Natural killer cell (primary cell): ENCODE measurements at regions not wholly inside any gene's neighbourhood (a gene's known extent, or its start where the extent isn't known, plus 50 kb on each side); places are given as distances from the start of the nearest gene placed in this dataset.

Experiments
- ATAC-seq, 3 donors: fragments of 150-1000 bp in 2 of 3; fragments of 200-7000 bp in 1 of 3; cut with Tn5 transposase; 1 replicate in 1 of 3; 2 replicates in 2 of 3; pipeline ENCODE4 v1.10.0; 2021; ENCODE audit warnings: mild to moderate bottlenecking in 2 of 3, moderate library complexity in 2 of 3
- DNase-seq, 2 donors: peaks; one replicate each; pipeline versions ENCODE4 v3.0.0 to v3.0.0-alpha.2; 2013 to 2021; ENCODE audit warnings: mixed read lengths in 1 of 2
- H3K27ac ChIP-seq: one replicate; pipeline ENCODE4 v1.5.1; 2013; ENCODE audit warnings: mild to moderate bottlenecking, low read length
- H3K27me3 ChIP-seq: one replicate; pipeline ENCODE4 v1.6.1; 2013; ENCODE audit warnings: low read length; ENCODE audit not compliant: control insufficient read depth, insufficient read depth
- H3K36me3 ChIP-seq: one replicate; pipeline ENCODE4 v1.6.1; 2013; ENCODE audit warnings: low read length; ENCODE audit not compliant: control insufficient read depth, insufficient read depth
- H3K4me1 ChIP-seq: one replicate; pipeline ENCODE4 v1.6.1; 2013; ENCODE audit warnings: low read length; ENCODE audit not compliant: control insufficient read depth, insufficient read depth
- H3K4me3 ChIP-seq: one replicate; pipeline ENCODE4 v1.5.1; 2013; ENCODE audit warnings: low read length
- H3K9me3 ChIP-seq: one replicate; pipeline ENCODE4 v1.6.1; 2013; ENCODE audit warnings: low read length; ENCODE audit not compliant: control insufficient read depth, insufficient read depth
- H3K27ac Mint-ChIP-seq, 2 donors: one replicate each; pipeline ENCODE4 v1.8.0; 2022; ENCODE audit warnings: mild to moderate bottlenecking in 2 of 2, mixed read lengths in 2 of 2, moderate library complexity in 1 of 2
- H3K27me3 Mint-ChIP-seq, 2 donors: one replicate each; pipeline ENCODE4 v1.8.0; 2022; ENCODE audit warnings: low read depth in 2 of 2, mixed read lengths in 2 of 2
- H3K36me3 Mint-ChIP-seq: one replicate; pipeline ENCODE4 v1.8.0; 2022; ENCODE audit warnings: mixed read lengths
- H3K4me1 Mint-ChIP-seq, 2 donors: one replicate each; pipeline ENCODE4 v1.8.0; 2022; ENCODE audit warnings: mixed read lengths in 2 of 2
- H3K4me3 Mint-ChIP-seq: one replicate; pipeline ENCODE4 v1.8.0; 2022; ENCODE audit warnings: mild to moderate bottlenecking, moderate library complexity, mixed read lengths
- H3K9me3 Mint-ChIP-seq, 2 donors: one replicate each; pipeline ENCODE4 v1.8.0; 2022; ENCODE audit warnings: mixed read lengths in 2 of 2
- WGBS: methylation state at CpG from one replicate; pipeline ENCODE4 v1.1.7; 2013; ENCODE audit warnings: missing lambda C conversion rate; ENCODE audit not compliant: insufficient coverage; 5-methylcytosine and 5-hydroxymethylcytosine counted together
- intact Hi-C: fragments of 100-400 bp; cut with micrococcal nuclease; formaldehyde crosslinking; loops from one replicate; pipeline ENCODE4 v1.14.2; 2022
- TF ChIP-seq, protein P1 (sequence below): fragments of 200-600 bp; IDR thresholded peaks from one replicate; pipeline ENCODE4 v1.8.0; 2022; ENCODE audit warnings: antibody characterized with exemption

GRCh38 chr3:74066456-74066855 is 441.7 kb upstream of the PDZRN3 start:
- Mint-ChIP-seq H3K36me3 (peaks cover 6% of the 10 kb centered on the region), H3K9me3 (peaks cover 22 to 25% of the 10 kb centered on the region in 2 donors), H3K27me3 (no peaks in the 10 kb centered on the region), H3K4me1 (no peaks in the 10 kb centered on the region), H3K27ac (no peak overlapping the region), H3K4me3 (no peak overlapping the region)
- Histone ChIP-seq H3K36me3 (no peaks in the 10 kb centered on the region), H3K4me1 (no peaks in the 10 kb centered on the region), H3K27me3 (no peaks in the 10 kb centered on the region), H3K27ac (no peak overlapping the region), H3K4me3 (no peak overlapping the region), H3K9me3 (no peaks in the 10 kb centered on the region)
- intact Hi-C loops: no loop called here
- ATAC-seq (no peak), DNase-seq (no peak)
- WGBS: 85% methylated on average over 3 of the region's 3 CpGs
- TF ChIP-seq, protein P1, sequence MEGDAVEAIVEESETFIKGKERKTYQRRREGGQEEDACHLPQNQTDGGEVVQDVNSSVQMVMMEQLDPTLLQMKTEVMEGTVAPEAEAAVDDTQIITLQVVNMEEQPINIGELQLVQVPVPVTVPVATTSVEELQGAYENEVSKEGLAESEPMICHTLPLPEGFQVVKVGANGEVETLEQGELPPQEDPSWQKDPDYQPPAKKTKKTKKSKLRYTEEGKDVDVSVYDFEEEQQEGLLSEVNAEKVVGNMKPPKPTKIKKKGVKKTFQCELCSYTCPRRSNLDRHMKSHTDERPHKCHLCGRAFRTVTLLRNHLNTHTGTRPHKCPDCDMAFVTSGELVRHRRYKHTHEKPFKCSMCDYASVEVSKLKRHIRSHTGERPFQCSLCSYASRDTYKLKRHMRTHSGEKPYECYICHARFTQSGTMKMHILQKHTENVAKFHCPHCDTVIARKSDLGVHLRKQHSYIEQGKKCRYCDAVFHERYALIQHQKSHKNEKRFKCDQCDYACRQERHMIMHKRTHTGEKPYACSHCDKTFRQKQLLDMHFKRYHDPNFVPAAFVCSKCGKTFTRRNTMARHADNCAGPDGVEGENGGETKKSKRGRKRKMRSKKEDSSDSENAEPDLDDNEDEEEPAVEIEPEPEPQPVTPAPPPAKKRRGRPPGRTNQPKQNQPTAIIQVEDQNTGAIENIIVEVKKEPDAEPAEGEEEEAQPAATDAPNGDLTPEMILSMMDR: no peak

- Histone ChIP-seq H3K36me3 (no peaks in the 10 kb centered on the region), H3K4me3 (no peak overlapping the region), H3K27me3 (no peaks in the 10 kb centered on the region), H3K4me1 (no peaks in the 10 kb centered on the region), H3K9me3 (no peaks in the 10 kb centered on the region), H3K27ac (no peak overlapping the region)
- intact Hi-C loops: no loop called here
- no peak overlapping the region for H3K4me3 Mint-ChIP-seq
- H3K36me3 Mint-ChIP-seq: no peaks in the 10 kb centered on the region
- H3K4me1 Mint-ChIP-seq: no peaks in the 10 kb centered on the region
- WGBS: 95% methylated on average over 3 of the region's 3 CpGs
- no peak for ATAC-seq
- H3K27ac Mint-ChIP-seq: no peak overlapping the region
- DNase-seq: no peak
- TF ChIP-seq, protein P1: no peak
- peaks cover 17 to 18% of the 10 kb centered on the region in 2 donors for H3K9me3 Mint-ChIP-seq
- H3K27me3 Mint-ChIP-seq: no peaks in the 10 kb centered on the region
Measured at GRCh38 chr3:74059923-74060600, 435.3 kb upstream of the PDZRN3 start.

- Mint-ChIP-seq H3K36me3 (no peaks in the 10 kb centered on the region), H3K27ac (no peak overlapping the region), H3K4me3 (no peak overlapping the region), H3K27me3 (no peaks in the 10 kb centered on the region), H3K4me1 (no peaks in the 10 kb centered on the region), H3K9me3 (peaks cover 20 to 22% of the 10 kb centered on the region in 2 donors)
- intact Hi-C loops: no loop called here
- TF ChIP-seq, protein P1: no peak
- no peak for ATAC-seq
- Histone ChIP-seq H3K4me3 (no peak overlapping the region), H3K27ac (no peak overlapping the region), H3K36me3 (no peaks in the 10 kb centered on the region), H3K4me1 (no peaks in the 10 kb centered on the region), H3K9me3 (no peaks in the 10 kb centered on the region), H3K27me3 (no peaks in the 10 kb centered on the region)
- 100% methylated on average over 2 of the region's 3 CpGs for WGBS
- DNase-seq: no peak
Measured at GRCh38 chr3:74059301-74059922, 434.7 kb upstream of the PDZRN3 start.

GRCh38 chr3:74057169-74057568 is 432.4 kb upstream of the PDZRN3 start:
- H3K4me3 Mint-ChIP-seq: no peak overlapping the region
- ATAC-seq (no peak), DNase-seq (no peak)
- intact Hi-C loops: no loop called here
- no peaks in the 10 kb centered on the region for H3K4me1 Mint-ChIP-seq
- H3K9me3 ChIP-seq: no peaks in the 10 kb centered on the region
- H3K9me3 Mint-ChIP-seq: peaks cover 15 to 16% of the 10 kb centered on the region in 2 donors
- no peaks in the 10 kb centered on the region for H3K27me3 Mint-ChIP-seq
- TF ChIP-seq, protein P1: no peak
- H3K4me3 ChIP-seq: no peak overlapping the region
- no peaks in the 10 kb centered on the region for H3K36me3 ChIP-seq
- H3K27ac Mint-ChIP-seq: no peak overlapping the region
- H3K27me3 ChIP-seq: no peaks in the 10 kb centered on the region
- H3K36me3 Mint-ChIP-seq: no peaks in the 10 kb centered on the region
- 48% methylated on average over 1 of the region's 1 CpG for WGBS
- H3K27ac ChIP-seq: no peak overlapping the region
- H3K4me1 ChIP-seq: no peaks in the 10 kb centered on the region
